ES-I3 (cell line): ENCODE measurements at regions not wholly inside any gene's neighbourhood (a gene's known extent, or its start where the extent isn't known, plus 50 kb on each side); places are given as distances from the start of the nearest gene placed in this dataset.

Experiments
- H3K36me3 ChIP-seq: 2 replicates; pipeline ENCODE4 v1.6.1; 2013; ENCODE audit warnings: mild to moderate bottlenecking, low read length, control low read depth, moderate library complexity; ENCODE audit not compliant: insufficient read depth
- H3K4me1 ChIP-seq: 2 replicates; pipeline ENCODE4 v1.6.1; 2013; ENCODE audit warnings: mild to moderate bottlenecking, control low read depth, low read length; ENCODE audit not compliant: insufficient read depth
- H3K9ac ChIP-seq: 2 replicates; pipeline ENCODE4 v1.6.1; 2013; ENCODE audit warnings: low read depth, mild to moderate bottlenecking, low read length, moderate library complexity
- H3K9me3 ChIP-seq: 2 replicates; pipeline ENCODE4 v1.6.1; 2013; ENCODE audit warnings: mild to moderate bottlenecking, low read length, moderate library complexity; ENCODE audit not compliant: control insufficient read depth, insufficient read depth

DNA sequence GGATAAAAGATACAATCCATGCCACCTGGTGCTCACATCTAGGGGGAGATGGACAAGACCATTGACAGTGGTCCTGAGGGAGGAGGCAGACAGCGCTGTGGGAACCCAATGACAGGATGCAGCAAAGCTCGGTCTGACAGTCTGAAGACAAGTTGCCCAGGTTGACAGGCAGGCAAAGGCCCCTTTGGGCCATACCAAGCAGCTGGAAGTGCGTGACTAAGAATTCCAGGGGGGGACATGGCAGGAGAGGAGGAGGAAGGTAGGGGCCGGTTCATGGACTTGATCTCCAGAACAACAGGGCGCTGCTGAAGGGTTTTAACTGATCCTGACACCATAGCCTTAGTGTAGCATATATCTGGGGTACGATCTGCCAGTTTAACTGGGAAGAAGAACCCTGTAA lies 83.4 kb downstream of the RPLP1 start:
- Histone ChIP-seq H3K36me3 (no peaks in the 10 kb centered on the region), H3K9me3 (no peaks in the 10 kb centered on the region), H3K9ac (no peak overlapping the region), H3K4me1 (peaks cover 14% of the 10 kb centered on the region)

DNA sequence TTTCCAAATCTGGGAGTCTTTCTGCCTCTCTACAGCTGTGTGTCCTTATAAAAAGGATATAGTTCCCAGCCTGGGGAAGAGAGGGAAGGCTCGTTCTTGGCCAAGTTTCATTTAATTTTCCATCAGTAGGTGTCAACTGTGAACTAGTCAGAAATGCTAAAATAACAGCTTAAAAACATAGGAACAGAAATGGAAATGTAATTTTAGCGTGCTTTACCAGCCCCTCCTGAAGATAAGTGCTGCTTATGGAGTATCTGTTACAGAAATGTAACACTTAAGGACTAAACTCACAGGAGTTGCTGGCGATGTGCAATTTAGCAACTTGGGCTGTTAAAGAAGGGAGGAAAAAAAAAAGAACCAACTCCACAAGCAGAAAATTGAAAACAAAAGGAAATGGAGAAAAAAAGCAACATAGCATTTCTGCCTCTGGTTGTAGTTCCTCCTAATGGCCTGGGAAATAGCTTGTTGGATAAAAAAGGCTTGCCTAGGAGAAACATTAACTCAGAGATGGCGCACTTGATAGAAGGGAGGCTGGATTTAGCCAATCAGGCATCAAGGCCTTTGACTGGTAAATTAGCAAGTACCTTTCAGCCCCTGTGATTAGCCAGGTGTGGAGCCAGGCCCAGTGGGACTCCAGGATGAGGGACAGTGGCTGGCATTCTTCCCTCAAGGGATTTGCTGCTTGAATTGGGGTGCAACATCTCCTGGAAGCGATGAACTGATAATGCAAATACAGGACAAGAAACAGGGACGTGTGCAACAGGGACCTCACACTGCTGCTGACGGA lies 84.3 kb downstream of the RPLP1 start:
- peaks cover 5% of the 10 kb centered on the region for H3K4me1 ChIP-seq
- H3K36me3 ChIP-seq = no peaks in the 10 kb centered on the region
- H3K9ac ChIP-seq = no peak overlapping the region
- H3K9me3 ChIP-seq = no peaks in the 10 kb centered on the region

DNA sequence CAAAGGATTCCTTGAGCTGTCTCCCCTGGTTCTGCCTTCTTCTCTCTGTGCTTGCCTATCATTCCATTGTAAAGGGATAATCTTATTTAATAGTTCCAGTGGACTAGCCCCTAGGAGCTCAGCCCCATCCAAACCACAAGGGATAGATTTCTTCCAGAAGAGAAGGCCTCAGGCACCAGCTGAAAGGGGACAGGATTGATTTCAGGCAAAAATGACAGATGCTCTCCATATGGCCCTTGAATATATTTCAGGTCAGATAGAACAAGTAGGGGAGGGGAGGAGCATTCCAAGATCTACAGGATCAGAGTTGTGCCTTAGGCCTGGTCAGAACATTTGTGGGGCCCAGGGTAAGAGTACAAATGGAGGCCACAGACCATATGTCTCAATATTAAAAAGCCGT lies 85.3 kb downstream of the RPLP1 start:
- Histone ChIP-seq H3K36me3 (no peaks in the 10 kb centered on the region), H3K9me3 (no peaks in the 10 kb centered on the region), H3K4me1 (0 out of 2 replicates have a peak, but pooled peaks cover 3% of the 10 kb centered on the region), H3K9ac (no peak overlapping the region)

- Histone ChIP-seq H3K4me1 (0 out of 2 replicates have a peak, but pooled peaks cover 3% of the 10 kb centered on the region), H3K9ac (no peak overlapping the region), H3K9me3 (no peaks in the 10 kb centered on the region), H3K36me3 (no peaks in the 10 kb centered on the region)
These were observed 85.8 kb downstream of the RPLP1 start for GRCh38 chr15:69538379-69538778.

DNA sequence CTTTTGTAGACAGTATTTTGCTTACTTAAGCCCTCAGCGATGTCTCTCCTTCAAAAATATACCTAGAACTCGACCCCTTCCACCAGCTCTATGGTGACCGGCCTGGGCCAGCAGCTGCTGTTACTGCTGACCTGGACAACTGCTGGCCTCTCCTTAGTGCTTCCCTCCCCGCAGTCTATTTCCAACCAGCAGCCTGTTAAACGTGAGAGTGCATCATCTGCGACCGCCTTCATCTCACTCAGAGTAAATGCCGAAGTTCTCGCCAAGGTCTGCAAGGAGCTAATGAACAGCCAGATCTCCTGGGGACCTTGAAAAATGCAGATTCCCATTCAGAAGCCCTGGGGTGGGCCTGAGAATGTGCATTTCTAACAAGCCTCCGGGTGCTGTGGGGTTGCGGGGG lies 86.7 kb downstream of the RPLP1 start:
- Histone ChIP-seq H3K4me1 (0 out of 2 replicates have a peak, but pooled peaks cover 3% of the 10 kb centered on the region), H3K36me3 (no peaks in the 10 kb centered on the region)

DNA sequence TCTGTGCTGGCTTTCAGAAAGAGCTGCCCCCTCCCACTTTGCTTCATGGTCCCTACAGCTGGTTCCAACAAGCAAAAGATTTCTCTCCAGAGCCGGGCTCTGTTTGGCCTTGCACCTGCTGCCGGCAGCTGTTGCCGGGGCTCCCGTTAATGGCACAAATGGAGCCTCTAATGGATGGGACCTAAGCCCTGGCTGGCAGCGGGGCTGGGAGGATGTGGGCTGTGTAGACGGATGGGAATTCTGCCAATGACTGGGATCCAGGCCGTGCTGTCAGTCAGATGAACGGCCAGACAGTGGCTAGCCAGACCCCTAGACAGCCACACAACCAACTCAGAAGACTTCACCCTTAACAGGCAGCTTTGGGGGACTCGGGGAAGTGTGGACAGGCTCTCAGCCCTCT lies 88.0 kb downstream of the RPLP1 start:
- no peak overlapping the region for H3K9ac ChIP-seq
- H3K4me1 ChIP-seq = no peaks in the 10 kb centered on the region
- no peaks in the 10 kb centered on the region for H3K9me3 ChIP-seq
- no peaks in the 10 kb centered on the region for H3K36me3 ChIP-seq

More for the DNA sequence above, 86.7 kb downstream of the RPLP1 start:
- no peak overlapping the region for H3K9ac ChIP-seq
- H3K9me3 ChIP-seq = no peaks in the 10 kb centered on the region

GRCh38 chr15:69542028-69542427 lies 89.4 kb downstream of the RPLP1 start:
- Histone ChIP-seq H3K36me3 (no peaks in the 10 kb centered on the region), H3K9ac (no peak overlapping the region), H3K9me3 (no peaks in the 10 kb centered on the region)

GRCh38 chr15:69543681-69544364 lies 91.2 kb downstream of the RPLP1 start:
- no peak overlapping the region for H3K9ac ChIP-seq
- H3K4me1 ChIP-seq = no peaks in the 10 kb centered on the region

More at GRCh38 chr15:69542028-69542427, 89.4 kb downstream of the RPLP1 start:
- no peaks in the 10 kb centered on the region for H3K4me1 ChIP-seq

GRCh38 chr15:69544365-69545113 lies 91.9 kb downstream of the RPLP1 start:
- Histone ChIP-seq H3K9me3 (no peaks in the 10 kb centered on the region), H3K4me1 (no peaks in the 10 kb centered on the region), H3K36me3 (no peaks in the 10 kb centered on the region), H3K9ac (no peak overlapping the region)

More at GRCh38 chr15:69543681-69544364, 91.2 kb downstream of the RPLP1 start:
- H3K9me3 ChIP-seq = no peaks in the 10 kb centered on the region
- H3K36me3 ChIP-seq = no peaks in the 10 kb centered on the region

- H3K36me3 ChIP-seq = no peaks in the 10 kb centered on the region
- no peaks in the 10 kb centered on the region for H3K9me3 ChIP-seq
- no peak overlapping the region for H3K9ac ChIP-seq
- no peaks in the 10 kb centered on the region for H3K4me1 ChIP-seq
These were observed 93.6 kb downstream of the RPLP1 start for GRCh38 chr15:69546182-69546581.

- H3K9ac ChIP-seq = no peak overlapping the region
- no peaks in the 10 kb centered on the region for H3K4me1 ChIP-seq
- no peaks in the 10 kb centered on the region for H3K9me3 ChIP-seq
- H3K36me3 ChIP-seq = no peaks in the 10 kb centered on the region
These were observed 96.0 kb downstream of the RPLP1 start for GRCh38 chr15:69548395-69549180.

GRCh38 chr15:69551391-69552056 lies 98.9 kb downstream of the RPLP1 start:
- 0 out of 2 replicates have a peak, but pooled peaks cover 5% of the 10 kb centered on the region for H3K4me1 ChIP-seq
- H3K9me3 ChIP-seq = no peaks in the 10 kb centered on the region
- H3K9ac ChIP-seq = no peak overlapping the region
- no peaks in the 10 kb centered on the region for H3K36me3 ChIP-seq

GRCh38 chr15:69552057-69552815 lies 99.6 kb downstream of the RPLP1 start:
- Histone ChIP-seq H3K9me3 (no peaks in the 10 kb centered on the region), H3K4me1 (peaks cover 11% of the 10 kb centered on the region; the same call in 1 of the 2 replicates), H3K36me3 (no peaks in the 10 kb centered on the region), H3K9ac (no peak overlapping the region)
